ENCODE measurements at regions not wholly inside any gene's neighbourhood (a gene's known extent, or its start where the extent isn't known, plus 50 kb on each side); places are given as distances from the start of the nearest gene placed in this dataset.

DNA sequence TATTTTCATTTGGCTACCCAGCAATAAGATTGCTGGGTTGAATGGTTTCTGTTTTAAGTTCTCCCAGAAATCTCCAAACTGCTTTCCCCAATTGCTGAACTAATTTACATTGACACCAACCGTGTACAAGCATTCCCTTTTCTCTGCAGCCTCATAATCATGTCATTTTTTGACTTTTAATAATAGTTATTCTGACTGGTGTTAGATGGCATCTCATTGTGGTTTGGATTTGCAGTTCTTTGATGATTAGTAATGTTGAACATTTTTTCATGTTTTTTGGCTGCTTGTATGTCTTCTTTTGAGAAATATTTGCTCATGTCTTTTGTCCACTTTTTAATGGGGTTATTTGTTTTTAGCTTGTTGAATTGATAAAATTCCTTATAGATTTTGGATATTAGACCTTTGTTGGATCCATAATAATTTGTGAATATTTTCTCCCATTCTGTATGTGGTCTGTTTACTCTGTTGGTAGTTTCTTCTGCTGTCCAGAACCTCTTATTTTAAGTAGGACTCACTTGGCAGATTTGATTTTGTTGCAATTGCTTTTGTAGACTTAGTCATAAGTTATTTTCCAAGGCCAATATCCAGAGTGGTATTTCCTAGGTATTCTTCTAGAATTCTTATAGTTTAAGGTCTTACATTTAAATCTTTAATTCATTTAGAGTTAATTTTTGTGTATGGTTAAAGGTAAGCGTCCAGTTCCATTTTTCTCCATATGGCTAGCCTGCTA lies 793.7 kb downstream of the BRINP1 start:
- H3K4me3 ChIP-seq (ENCODE audit: low read depth, low read length) = no peak overlapping the region
- DNase-seq (ENCODE audit: low read depth, low spot score) = no peak
- in situ Hi-C loops (cut with HindIII; ENCODE audit: low sequenced_read_pairs) = no loop called here
- TF ChIP-seq, protein P1, sequence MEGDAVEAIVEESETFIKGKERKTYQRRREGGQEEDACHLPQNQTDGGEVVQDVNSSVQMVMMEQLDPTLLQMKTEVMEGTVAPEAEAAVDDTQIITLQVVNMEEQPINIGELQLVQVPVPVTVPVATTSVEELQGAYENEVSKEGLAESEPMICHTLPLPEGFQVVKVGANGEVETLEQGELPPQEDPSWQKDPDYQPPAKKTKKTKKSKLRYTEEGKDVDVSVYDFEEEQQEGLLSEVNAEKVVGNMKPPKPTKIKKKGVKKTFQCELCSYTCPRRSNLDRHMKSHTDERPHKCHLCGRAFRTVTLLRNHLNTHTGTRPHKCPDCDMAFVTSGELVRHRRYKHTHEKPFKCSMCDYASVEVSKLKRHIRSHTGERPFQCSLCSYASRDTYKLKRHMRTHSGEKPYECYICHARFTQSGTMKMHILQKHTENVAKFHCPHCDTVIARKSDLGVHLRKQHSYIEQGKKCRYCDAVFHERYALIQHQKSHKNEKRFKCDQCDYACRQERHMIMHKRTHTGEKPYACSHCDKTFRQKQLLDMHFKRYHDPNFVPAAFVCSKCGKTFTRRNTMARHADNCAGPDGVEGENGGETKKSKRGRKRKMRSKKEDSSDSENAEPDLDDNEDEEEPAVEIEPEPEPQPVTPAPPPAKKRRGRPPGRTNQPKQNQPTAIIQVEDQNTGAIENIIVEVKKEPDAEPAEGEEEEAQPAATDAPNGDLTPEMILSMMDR (IDR thresholded peaks at IDR 0.05; ENCODE audit: low read depth, low read length) = no peak

DNA sequence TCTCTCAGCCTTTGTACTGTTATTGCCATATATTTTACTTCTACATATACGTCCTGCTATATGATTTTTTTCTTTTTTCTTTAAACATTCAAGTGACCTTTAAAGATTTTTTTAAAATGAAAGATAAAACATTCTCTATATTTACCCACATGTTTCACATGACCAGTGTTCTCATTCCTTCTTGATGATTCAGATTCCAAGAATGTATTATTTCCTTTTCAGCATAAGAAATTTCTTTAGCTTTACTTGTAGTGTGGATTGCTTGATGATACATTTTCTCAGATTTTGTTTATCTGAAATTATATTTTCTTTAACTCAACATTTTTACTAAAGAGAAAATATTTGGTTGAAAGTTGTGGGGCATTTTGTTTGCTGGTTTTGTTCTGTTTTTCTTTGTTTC lies 792.1 kb downstream of the BRINP1 start:
- in situ Hi-C loops (cut with HindIII; ENCODE audit: low sequenced_read_pairs) = no loop called here
- TF ChIP-seq, protein P1 (IDR thresholded peaks at IDR 0.05; ENCODE audit: low read depth, low read length) = no peak
- H3K4me3 ChIP-seq (ENCODE audit: low read depth, low read length) = no peak overlapping the region
- peak; percentile 84 for DNase-seq (ENCODE audit: low read depth, low spot score)

DNA sequence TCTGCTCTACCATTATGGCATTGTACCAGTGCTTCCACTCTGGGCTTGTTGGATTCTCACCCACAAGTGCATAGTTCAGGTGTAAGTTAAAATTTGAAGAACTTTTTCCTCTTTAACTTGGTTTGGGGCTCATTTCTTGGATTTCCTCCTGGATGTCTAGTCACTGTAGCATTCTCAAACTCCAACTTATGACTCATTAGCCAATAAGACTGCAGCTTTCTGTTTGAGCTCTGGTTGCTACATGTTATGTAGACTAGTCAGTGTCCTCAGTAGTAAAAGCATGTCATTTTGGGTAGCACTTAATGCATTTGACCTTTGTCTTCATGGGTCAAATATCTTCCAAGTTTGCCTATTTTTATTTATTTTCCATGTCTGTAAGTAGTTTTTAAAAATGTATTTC lies 790.8 kb downstream of the BRINP1 start:
- peak; percentile 69 for DNase-seq (ENCODE audit: low read depth, low spot score)
- H3K4me3 ChIP-seq (ENCODE audit: low read depth, low read length) = no peak overlapping the region
- in situ Hi-C loops (cut with HindIII; ENCODE audit: low sequenced_read_pairs) = no loop called here
- TF ChIP-seq, protein P1 (IDR thresholded peaks at IDR 0.05; ENCODE audit: low read depth, low read length) = no peak

DNA sequence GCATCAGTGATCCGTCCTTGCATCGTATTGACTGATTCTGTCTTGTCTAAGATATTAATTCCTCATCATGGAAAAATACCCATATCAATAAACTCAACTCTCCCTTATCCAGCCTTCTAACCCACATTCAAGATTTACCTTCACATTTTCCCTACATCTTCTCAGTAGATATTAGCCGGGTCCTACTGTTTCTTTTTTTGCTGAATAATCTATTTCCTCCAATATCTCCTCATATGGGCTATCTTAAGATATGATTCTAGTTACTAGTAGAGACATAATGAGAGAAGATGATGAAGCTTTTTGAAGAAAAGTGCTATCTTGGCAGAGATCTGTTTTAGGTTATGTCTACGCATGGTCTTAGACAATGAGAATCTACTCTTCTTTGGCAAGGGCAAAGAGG lies 785.8 kb downstream of the BRINP1 start:
- H3K4me3 ChIP-seq (ENCODE audit: low read depth, low read length) = no peak overlapping the region
- TF ChIP-seq, protein P1 (IDR thresholded peaks at IDR 0.05; ENCODE audit: low read depth, low read length) = no peak
- in situ Hi-C loops (cut with HindIII; ENCODE audit: low sequenced_read_pairs) = no loop called here
- no peak for DNase-seq (ENCODE audit: low read depth, low spot score)

DNA sequence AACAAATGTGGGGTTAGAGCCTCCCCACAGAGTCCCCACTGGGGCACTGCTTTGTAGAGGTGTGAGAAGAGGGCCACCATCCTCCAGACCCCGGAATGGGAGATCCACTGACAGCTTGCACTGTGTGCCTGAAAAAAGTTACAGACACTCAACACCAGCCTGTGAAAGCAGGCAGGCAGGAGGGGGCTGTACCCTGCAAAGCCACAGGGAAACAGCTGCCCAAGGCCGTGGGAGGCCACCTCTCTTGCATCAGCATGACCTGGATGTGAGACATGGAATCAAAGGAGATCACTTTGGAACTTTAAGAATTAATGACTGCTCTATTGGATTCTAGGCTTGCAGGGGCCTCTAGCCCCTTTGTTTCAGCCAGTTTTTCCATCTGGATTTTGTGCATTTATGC lies 782.3 kb downstream of the BRINP1 start:
- in situ Hi-C loops (cut with HindIII; ENCODE audit: low sequenced_read_pairs) = no loop called here
- TF ChIP-seq, protein P1 (IDR thresholded peaks at IDR 0.05; ENCODE audit: low read depth, low read length) = no peak

DNA sequence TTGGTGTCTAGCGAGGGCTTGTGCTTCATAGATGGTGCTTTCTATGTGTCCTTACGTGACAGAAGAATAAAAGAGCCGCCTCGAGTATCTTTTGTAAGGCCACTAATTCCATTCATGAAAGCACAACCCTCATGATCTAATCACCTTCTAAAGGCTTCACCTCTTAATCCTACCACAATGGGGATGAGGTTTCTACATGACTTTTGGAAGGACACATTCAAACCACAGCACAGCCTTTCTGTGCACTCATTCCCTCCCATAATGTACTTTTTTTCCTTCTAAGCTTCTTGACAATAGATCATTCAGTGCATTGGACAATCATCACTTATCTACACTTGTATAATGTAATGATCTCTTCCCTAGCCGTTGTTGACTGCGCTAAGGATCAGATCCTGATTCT lies 774.8 kb downstream of the BRINP1 start:
- TF ChIP-seq, protein P1 (IDR thresholded peaks at IDR 0.05; ENCODE audit: low read depth, low read length) = no peak
- H3K4me3 ChIP-seq (ENCODE audit: low read depth, low read length) = no peak overlapping the region
- in situ Hi-C loops (cut with HindIII; ENCODE audit: low sequenced_read_pairs) = no loop called here
- no peak for DNase-seq (ENCODE audit: low read depth, low spot score)

More for the DNA sequence above, 782.3 kb downstream of the BRINP1 start:
- no peak overlapping the region for H3K4me3 ChIP-seq (ENCODE audit: low read depth, low read length)
- DNase-seq (ENCODE audit: low read depth, low spot score) = no peak
